Stimulated activated naive B cell treated with anti-CD40 and anti-IgM and Interleukin-4, amounts not matched to agents 10 μg/mL and 1 μg/mL and 100 μg/mL, for 72 hours (primary cell): ENCODE measurements at regions not wholly inside any gene's neighbourhood (a gene's known extent, or its start where the extent isn't known, plus 50 kb on each side); places are given as distances from the start of the nearest gene placed in this dataset.
"Not testable (repeated sequence)": the region's sequence is repeated elsewhere in the genome, so short reads cannot be mapped to it uniquely, and the experiment has no call there.

ENCODE experiments used
- ATAC-seq, 2 donors: fragments of 150-1000 bp; cut with Tn5 transposase; replicated peaks; 2 replicates each; pipeline ENCODE4 v1.10.0; 2021; ENCODE audit warnings: moderate library complexity in 1 of 2
- DNase-seq: peaks from one replicate; pipeline ENCODE4 v3.0.0; 2021
- H3K27ac Mint-ChIP-seq: one replicate; pipeline ENCODE4 v1.8.0; 2022; ENCODE audit warnings: mild to moderate bottlenecking, mixed read lengths
- H3K27me3 Mint-ChIP-seq, 2 donors: one replicate each; pipeline ENCODE4 v1.8.0; 2022; ENCODE audit warnings: mixed read lengths in 2 of 2
- H3K36me3 Mint-ChIP-seq, 2 donors: one replicate each; pipeline ENCODE4 v1.8.0; 2022; ENCODE audit warnings: mixed read lengths in 2 of 2, mild to moderate bottlenecking in 1 of 2
- H3K4me1 Mint-ChIP-seq, 2 donors: one replicate each; pipeline ENCODE4 v1.8.0; 2022; ENCODE audit warnings: mixed read lengths in 2 of 2, mild to moderate bottlenecking in 1 of 2
- H3K4me3 Mint-ChIP-seq, 2 donors: one replicate each; pipeline ENCODE4 v1.8.0; 2022; ENCODE audit warnings: mild to moderate bottlenecking in 2 of 2, mixed read lengths in 2 of 2, moderate library complexity in 1 of 2
- H3K9me3 Mint-ChIP-seq, 2 donors: one replicate each; pipeline ENCODE4 v1.8.0; 2022; ENCODE audit warnings: mixed read lengths in 2 of 2, mild to moderate bottlenecking in 1 of 2

DNA sequence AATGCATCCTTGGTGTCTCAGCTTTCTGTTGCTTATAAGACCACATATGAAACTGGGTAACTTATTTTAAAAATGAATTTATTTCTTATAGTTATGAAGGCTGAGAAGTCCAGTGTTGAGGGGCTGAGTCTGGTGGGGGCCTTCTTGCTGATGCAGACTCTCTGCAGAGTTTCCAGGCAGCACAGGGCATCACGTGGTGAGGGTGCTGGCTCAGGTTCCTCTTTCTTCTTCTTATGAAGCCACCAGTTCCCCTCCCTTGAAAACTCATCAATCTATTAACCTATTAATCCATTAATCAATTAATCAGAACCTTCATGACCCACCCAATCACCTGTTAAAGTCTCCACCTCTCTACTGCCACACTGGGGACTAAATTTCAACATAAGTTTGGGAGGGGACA, 595.6 kb upstream of the NRP1 start:
- no peak overlapping the region for H3K4me3 Mint-ChIP-seq
- ATAC-seq (no peak), DNase-seq (no peak)
- H3K9me3 Mint-ChIP-seq, result peaks cover 3 to 6% of the 10 kb centered on the region in 2 donors
- H3K27ac Mint-ChIP-seq, result no peak overlapping the region
- no peaks in the 10 kb centered on the region for H3K4me1 Mint-ChIP-seq
- H3K27me3 Mint-ChIP-seq, result peaks cover 0 to 6% of the 10 kb centered on the region in 2 donors
- H3K36me3 Mint-ChIP-seq, result no peaks in the 10 kb centered on the region

DNA sequence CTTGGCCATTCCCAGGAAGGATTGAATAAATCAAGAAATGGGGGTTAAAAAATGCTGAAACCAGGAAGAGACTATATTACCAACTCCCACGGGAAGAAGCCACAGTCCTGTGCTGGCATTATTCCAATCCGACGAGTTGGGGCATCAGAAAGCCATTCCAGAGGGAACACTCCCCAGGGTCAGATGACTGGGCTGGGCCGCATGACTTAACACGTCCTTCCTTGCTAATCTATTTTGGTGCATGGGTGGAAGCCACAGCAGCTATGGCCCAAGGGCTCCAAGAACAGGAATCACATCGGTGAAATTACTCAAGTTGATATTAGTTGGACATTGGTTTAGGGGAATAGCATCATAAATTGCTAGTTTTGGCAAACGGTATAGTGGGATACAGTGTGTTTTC, 592.9 kb upstream of the NRP1 start:
- Mint-ChIP-seq H3K27me3 (peaks cover under 1 to 4% of the 10 kb centered on the region in 2 donors), H3K9me3 (peaks cover 3 to 6% of the 10 kb centered on the region in 2 donors), H3K4me1 (no peaks in the 10 kb centered on the region), H3K27ac (no peak overlapping the region), H3K36me3 (no peaks in the 10 kb centered on the region), H3K4me3 (no peak overlapping the region)
- no peak for ATAC-seq
- DNase-seq, result no peak

DNA sequence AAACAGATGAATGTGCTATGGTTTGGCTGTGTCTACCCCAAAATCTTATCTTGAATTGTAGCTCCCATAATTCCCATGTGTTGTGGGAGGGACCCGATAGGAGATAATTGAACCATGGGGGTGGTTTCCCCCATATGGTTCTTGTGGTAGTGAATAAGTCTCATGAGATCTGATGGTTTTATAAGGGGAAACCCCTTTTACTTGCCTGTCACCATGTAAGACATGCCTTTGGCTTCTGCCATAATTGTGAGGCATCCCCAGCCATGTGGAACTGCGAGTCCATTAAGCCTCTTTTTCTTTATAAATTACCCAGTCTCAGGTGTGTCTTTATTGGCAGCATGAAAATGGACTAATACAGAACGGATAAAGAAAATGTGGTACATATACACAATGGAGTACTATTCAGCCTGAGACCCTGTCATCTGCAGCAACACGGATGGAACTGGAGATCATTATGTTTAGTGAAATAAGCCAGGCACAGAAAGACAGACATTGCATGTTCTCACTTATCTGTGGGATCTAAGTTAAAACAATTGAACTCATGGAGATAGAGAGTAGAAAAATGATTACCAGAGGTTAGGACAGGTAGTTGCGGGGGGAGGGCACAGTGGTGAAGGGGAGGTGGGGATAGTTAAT, 587.6 kb upstream of the NRP1 start:
- H3K9me3 Mint-ChIP-seq, result peaks cover 3 to 5% of the 10 kb centered on the region in 2 donors
- H3K4me1 Mint-ChIP-seq, result no peaks in the 10 kb centered on the region
- DNase-seq, result no peak
- H3K4me3 Mint-ChIP-seq, result no peak overlapping the region
- H3K27me3 Mint-ChIP-seq, result peaks cover 0 to 4% of the 10 kb centered on the region in 2 donors
- H3K27ac Mint-ChIP-seq, result no peak overlapping the region
- no peaks in the 10 kb centered on the region for H3K36me3 Mint-ChIP-seq
- ATAC-seq, result peak in 1 of 2 donors; percentile 56

DNA sequence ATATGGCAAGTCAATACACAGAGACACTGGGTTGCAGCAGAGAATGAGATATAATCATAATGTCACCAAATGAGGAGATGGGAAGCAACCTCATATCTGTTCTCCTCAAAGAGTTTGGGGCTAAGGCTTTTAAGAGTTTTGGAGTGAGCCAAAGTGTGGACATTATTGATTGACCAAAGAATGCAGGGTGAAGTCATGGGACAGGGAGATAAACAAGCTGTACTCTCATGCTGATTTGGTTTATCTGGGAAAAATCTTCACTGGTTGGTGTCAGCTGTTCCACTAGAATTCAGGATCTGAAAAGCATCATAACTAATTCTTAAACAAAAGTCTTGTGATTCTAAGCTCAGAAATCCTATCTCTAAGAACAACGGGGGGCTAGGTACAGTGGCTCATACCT, 585.9 kb upstream of the NRP1 start:
- Mint-ChIP-seq H3K4me1 (no peaks in the 10 kb centered on the region), H3K4me3 (no peak overlapping the region), H3K27me3 (peaks cover 0 to 4% of the 10 kb centered on the region in 2 donors), H3K36me3 (no peaks in the 10 kb centered on the region), H3K27ac (no peak overlapping the region), H3K9me3 (peaks cover 3 to 5% of the 10 kb centered on the region in 2 donors)
- ATAC-seq (no peak), DNase-seq (no peak)

DNA sequence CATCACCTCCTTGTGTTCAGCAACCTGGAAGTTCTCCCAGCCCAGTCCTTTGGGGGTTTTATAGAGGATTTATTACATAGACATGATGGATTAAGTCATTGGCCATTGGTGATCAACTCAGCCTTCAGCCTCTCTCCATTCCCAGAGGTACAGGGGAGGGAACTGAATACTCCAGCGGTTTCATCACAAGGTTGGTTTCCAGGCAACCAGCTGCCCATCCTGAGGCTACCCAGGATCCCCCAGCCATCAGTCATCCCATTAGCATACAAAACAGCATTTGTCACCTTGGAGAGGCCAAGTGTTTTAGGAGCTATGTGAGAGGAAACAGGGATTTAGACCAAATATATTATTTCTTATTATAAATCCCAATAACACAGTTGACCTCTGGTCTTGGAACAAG, 584.8 kb upstream of the NRP1 start:
- DNase-seq (no peak), ATAC-seq (no peak)
- H3K27ac Mint-ChIP-seq, result no peak overlapping the region
- no peak overlapping the region for H3K4me3 Mint-ChIP-seq
- H3K27me3 Mint-ChIP-seq, result peaks cover 0 to 4% of the 10 kb centered on the region in 2 donors
- peaks cover 3 to 5% of the 10 kb centered on the region in 2 donors for H3K9me3 Mint-ChIP-seq
- no peaks in the 10 kb centered on the region for H3K36me3 Mint-ChIP-seq
- H3K4me1 Mint-ChIP-seq, result no peaks in the 10 kb centered on the region

DNA sequence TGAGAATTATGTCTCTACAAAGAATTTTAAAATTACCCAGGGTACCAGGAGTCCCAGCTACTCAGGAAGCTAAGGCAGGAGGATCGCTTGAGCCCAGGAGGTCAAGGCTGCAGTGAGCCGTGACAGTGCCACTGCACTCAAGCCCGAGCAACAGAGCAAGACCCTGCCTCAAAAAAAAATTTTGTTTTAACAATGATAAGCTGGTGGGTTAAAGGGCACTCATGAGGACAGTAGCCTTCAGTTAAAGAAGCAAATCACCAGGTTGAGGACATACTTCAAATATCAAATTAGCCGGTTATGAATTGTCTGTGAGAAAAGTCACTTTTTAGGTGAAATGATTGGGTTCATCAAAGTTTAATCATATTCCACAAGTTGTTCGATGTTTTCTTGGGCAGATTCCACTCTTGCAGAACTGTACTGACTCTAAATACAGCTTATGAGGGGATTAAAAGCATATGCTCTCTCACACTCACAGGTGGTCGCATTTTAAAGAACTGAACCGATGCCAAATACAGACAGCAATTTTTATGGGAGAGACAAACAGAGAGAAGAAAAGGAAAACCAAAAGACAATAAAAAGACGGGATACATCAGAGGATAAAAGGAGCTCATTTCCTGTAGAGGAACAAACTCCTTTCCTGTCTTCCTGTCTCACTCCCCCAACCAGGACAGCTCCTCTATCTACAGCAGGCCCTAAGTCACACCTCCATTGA, 582.8 kb upstream of the NRP1 start:
- Mint-ChIP-seq H3K4me1 (no peaks in the 10 kb centered on the region), H3K4me3 (no peak overlapping the region), H3K27me3 (no peaks in the 10 kb centered on the region), H3K36me3 (no peaks in the 10 kb centered on the region), H3K9me3 (peaks cover 6 to 9% of the 10 kb centered on the region in 2 donors), H3K27ac (no peak overlapping the region)
- ATAC-seq (no peak), DNase-seq (no peak)

DNA sequence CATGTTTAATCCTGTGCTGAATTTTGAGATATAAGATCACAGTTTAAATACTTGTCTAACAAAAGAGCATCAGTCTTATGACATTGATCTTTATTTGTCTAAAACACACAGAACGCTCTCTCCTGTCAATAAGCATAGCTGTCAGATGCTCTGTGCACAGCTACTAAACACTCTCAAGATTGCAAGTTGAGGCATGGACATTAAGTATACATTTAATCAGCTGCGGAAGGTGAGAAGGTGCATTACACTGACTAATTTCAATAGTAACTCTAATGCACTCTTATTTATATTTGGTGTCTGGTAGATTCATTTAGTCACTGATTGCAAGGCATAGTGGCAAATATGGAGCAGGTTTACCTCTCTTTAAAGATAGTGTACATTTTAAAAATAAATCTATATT, 580.3 kb upstream of the NRP1 start:
- H3K4me1 Mint-ChIP-seq, result no peaks in the 10 kb centered on the region
- H3K27me3 Mint-ChIP-seq, result no peaks in the 10 kb centered on the region
- peaks cover 3 to 4% of the 10 kb centered on the region in 2 donors for H3K9me3 Mint-ChIP-seq
- H3K36me3 Mint-ChIP-seq, result no peaks in the 10 kb centered on the region
- H3K4me3 Mint-ChIP-seq, result no peak overlapping the region
- no peak overlapping the region for H3K27ac Mint-ChIP-seq
- DNase-seq (no peak), ATAC-seq (no peak)

DNA sequence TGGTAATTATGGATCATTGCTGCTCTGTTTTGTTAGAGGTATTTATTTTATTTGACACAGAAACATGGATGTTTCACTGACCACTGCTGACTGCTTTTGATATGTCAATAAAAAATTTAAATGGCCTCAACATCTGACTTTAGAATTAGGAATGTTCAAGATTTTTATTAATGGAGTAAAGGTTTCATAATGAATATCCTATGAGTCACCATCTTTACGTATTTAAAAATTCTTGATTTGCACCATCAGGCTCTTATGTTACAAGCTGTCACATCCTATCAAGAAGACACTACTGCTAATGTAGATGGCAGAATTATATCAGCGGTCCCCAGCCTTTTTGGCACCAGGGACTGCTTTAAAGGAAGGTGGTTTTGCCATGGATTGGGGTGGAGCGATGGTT, 578.7 kb upstream of the NRP1 start:
- no peaks in the 10 kb centered on the region for H3K4me1 Mint-ChIP-seq
- H3K9me3 Mint-ChIP-seq, result peaks cover 3 to 4% of the 10 kb centered on the region in 2 donors
- H3K4me3 Mint-ChIP-seq, result no peak overlapping the region
- DNase-seq, result no peak
- H3K36me3 Mint-ChIP-seq, result no peaks in the 10 kb centered on the region
- no peaks in the 10 kb centered on the region for H3K27me3 Mint-ChIP-seq
- H3K27ac Mint-ChIP-seq, result no peak overlapping the region
- no peak for ATAC-seq

DNA sequence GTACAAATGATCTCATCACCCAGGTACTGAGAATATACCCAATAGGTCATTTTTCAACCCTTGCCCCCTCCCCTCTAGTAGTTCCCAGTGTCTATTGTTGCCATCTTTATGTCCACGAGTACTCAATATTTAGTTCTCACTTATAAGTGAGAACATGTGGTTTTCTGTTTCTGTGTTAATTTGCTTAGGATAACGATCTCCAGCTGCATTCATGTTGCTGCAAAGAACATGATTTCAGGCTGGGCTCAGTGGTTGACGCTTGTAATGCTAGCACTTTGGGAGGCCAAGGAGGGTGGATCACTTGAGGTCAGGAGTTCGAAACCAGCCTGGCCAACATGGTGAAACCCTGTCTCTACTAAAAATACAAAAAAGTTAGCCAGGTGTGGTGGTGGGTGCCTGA, 575.0 kb upstream of the NRP1 start:
- not testable (repeated sequence) for H3K36me3 Mint-ChIP-seq, H3K27me3 Mint-ChIP-seq

DNA sequence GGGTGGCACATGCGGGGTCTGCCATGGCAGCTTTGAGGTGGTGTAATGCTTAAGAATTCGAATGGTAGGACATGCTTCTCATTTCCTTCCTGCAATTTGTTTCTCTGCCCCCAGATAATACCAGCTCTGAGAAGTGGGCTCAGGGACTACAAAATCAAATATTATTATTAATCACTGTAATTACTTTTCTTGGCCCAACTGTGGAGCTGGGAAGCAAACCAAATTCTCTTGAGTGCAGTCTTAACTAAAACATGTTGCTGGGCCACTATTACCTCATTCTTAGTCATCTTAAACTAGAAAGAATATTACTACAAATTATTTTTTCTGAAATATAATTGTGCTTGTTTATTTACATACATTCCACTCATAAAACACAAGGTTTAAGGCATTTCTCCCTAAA, 566.7 kb upstream of the NRP1 start:
- DNase-seq (no peak), ATAC-seq (no peak)
- H3K27me3 Mint-ChIP-seq, result no peaks in the 10 kb centered on the region
- H3K4me1 Mint-ChIP-seq, result no peaks in the 10 kb centered on the region
- H3K9me3 Mint-ChIP-seq, result peaks cover 4 to 6% of the 10 kb centered on the region in 2 donors
- H3K36me3 Mint-ChIP-seq, result no peaks in the 10 kb centered on the region
- H3K27ac Mint-ChIP-seq, result no peak overlapping the region
- no peak overlapping the region for H3K4me3 Mint-ChIP-seq

More for the DNA sequence above, 575.0 kb upstream of the NRP1 start:
- not testable (repeated sequence) for H3K4me3 Mint-ChIP-seq, H3K27ac Mint-ChIP-seq, H3K4me1 Mint-ChIP-seq, DNase-seq, ATAC-seq, H3K9me3 Mint-ChIP-seq

DNA sequence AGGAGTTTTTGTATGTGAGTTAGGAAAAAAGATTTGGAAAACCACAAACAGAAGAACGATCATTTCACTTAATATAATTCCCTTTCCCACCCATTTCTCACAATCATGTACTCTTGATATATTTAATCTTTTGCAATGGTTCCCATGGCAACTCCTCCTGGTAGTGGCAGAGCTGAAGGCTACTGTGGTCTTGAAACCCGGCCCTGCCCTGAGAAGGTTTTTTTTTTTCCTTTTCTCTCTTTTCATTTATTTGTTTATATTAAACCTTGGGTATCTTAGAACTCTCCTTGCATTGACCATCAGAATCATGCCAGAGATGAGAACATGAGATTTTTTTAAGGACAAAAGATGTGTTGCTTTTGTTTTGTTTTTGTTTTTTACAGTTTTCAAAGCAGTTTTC, 566.1 kb upstream of the NRP1 start:
- Mint-ChIP-seq H3K27ac (no peak overlapping the region), H3K36me3 (no peaks in the 10 kb centered on the region), H3K4me3 (no peak overlapping the region), H3K4me1 (no peaks in the 10 kb centered on the region), H3K9me3 (peaks cover 4 to 9% of the 10 kb centered on the region in 2 donors), H3K27me3 (no peaks in the 10 kb centered on the region)
- ATAC-seq (no peak), DNase-seq (no peak)

DNA sequence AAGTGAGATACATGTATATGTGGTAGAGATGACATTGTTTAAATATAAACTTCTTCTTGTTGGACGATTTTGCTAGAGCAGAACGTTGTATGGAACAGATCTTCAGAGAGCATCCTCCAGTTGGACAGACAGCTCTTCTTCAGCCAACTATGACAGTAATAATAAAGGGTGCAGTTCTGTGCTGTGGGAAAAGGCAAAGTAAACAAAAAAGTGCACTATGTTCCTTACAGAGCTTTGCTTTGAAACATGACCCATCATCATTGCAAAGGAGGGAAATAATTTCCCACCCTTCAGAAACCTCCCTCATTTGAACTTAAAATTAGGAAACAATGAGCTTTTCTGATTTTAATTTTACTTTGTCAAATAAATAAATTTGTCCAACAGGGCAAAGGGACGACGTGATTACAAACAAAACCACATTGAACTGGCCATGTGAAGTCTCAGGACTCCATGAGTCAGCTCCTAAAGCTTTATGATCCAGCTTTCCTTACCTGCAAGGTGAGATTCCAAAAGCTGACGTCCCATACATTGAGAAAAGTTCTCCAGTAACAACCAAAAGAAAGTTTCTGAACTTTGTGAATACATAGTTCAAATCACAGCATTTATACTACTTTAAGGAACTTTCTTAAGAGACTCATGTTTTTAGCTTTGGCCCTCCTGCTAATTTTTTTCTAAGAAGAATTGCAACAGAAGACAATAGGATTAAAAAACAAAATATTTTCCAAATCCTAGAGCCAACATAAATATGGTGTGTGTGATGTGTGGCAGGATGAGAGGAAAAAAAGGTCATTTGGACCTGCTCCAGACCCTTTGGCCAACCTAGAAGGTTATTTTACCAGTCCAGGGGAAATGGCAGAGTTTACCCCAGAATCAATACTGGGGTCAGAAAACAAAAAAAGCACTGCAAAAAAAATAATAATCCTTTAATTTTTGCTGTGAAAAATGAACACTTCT, 565.4 kb upstream of the NRP1 start:
- Mint-ChIP-seq H3K9me3 (peaks cover 4 to 9% of the 10 kb centered on the region in 2 donors), H3K4me1 (no peaks in the 10 kb centered on the region), H3K27me3 (no peaks in the 10 kb centered on the region), H3K4me3 (no peak overlapping the region), H3K36me3 (no peaks in the 10 kb centered on the region), H3K27ac (no peak overlapping the region)
- no peak for ATAC-seq
- no peak for DNase-seq

DNA sequence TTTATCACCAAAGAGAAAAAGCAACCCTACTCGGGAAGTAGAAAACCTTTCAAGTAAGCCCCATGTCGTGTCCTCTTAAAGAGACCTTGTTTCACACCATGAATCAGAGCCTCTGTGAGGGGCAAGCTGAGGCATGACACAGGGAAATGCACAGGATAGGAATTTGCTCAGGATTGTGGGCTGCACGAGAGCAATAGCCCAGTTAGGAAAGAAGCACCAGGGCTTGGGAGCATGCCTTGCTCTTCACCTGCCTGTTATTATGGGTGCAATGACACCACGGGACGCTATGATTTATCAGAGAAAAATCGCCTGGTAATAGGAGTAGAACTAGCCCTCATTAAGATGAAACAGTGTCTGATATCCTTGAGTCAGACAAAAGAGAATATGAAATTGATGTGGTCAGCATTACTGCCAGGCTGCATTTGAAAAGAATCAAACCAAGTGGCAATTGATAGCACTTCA, 562.9 kb upstream of the NRP1 start:
- H3K4me3 Mint-ChIP-seq, result no peak overlapping the region
- no peaks in the 10 kb centered on the region for H3K27me3 Mint-ChIP-seq
- no peak for ATAC-seq

DNA sequence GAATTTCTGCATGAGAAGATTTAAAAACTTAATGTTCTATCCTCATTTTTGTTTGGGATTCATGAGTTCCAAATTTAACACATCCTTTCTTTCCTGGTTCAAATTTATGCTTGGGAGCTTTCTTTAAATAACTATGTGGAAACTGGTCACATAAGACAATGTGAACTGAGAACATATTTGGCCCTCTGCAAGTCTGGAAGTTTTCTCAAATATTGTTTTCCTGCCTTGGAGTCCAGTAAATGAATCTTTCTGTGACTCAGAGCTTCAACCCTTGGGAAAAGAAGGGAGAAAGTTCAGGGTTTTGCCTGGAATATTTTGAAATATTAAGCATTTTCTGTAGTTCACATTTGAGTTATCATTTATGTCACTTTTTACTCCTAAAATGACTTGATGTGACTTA, 559.0 kb upstream of the NRP1 start:
- Mint-ChIP-seq H3K4me1 (no peaks in the 10 kb centered on the region), H3K9me3 (peaks cover 5 to 6% of the 10 kb centered on the region in 2 donors), H3K27me3 (no peaks in the 10 kb centered on the region), H3K36me3 (no peaks in the 10 kb centered on the region), H3K27ac (no peak overlapping the region), H3K4me3 (no peak overlapping the region)
- ATAC-seq, result no peak
- DNase-seq, result no peak

More for the DNA sequence above, 562.9 kb upstream of the NRP1 start:
- Mint-ChIP-seq H3K4me1 (no peaks in the 10 kb centered on the region), H3K27ac (no peak overlapping the region), H3K9me3 (peaks cover 4 to 9% of the 10 kb centered on the region in 2 donors), H3K36me3 (no peaks in the 10 kb centered on the region)
- no peak for DNase-seq
